ENCODE measurements at regions not wholly inside any gene's neighbourhood (a gene's known extent, or its start where the extent isn't known, plus 50 kb on each side); places are given as distances from the start of the nearest gene placed in this dataset.
A peak's percentile ranks its signal among the peaks of the same experiment; 100 is the strongest.

GRCh38 chr12:74334780-74335179 lies 202.9 kb upstream of the ATXN7L3B start:
- Histone ChIP-seq H3K4me1 (ENCODE audit: control insufficient read depth, insufficient read depth, low read length) (no peaks in the 10 kb centered on the region), H3K9me3 (replicated peaks; ENCODE audit: control insufficient read depth, low read depth, low read length) (no peaks in the 10 kb centered on the region), H3K27ac (ENCODE audit: low read length) (no peak overlapping the region), H3K27me3 (ENCODE audit: control insufficient read depth, insufficient read depth, low read length) (no peaks in the 10 kb centered on the region), H3K4me3 (ENCODE audit: low read length) (no peak overlapping the region), H3K36me3 (ENCODE audit: control insufficient read depth, insufficient read depth, low read length) (no peaks in the 10 kb centered on the region)
- no peak for DNase-seq

- DNase-seq = no peak
- no peak overlapping the region for H3K4me3 ChIP-seq (ENCODE audit: low read length)
- no peaks in the 10 kb centered on the region for H3K9me3 ChIP-seq (replicated peaks; ENCODE audit: control insufficient read depth, low read depth, low read length)
- WGBS (ENCODE audit: insufficient coverage) = no CpG with 5 or more reads among the region's 1 CpG
- H3K36me3 ChIP-seq (ENCODE audit: control insufficient read depth, insufficient read depth, low read length) = no peaks in the 10 kb centered on the region
- H3K27me3 ChIP-seq (ENCODE audit: control insufficient read depth, insufficient read depth, low read length) = no peaks in the 10 kb centered on the region
- H3K27ac ChIP-seq (ENCODE audit: low read length) = no peak overlapping the region
- no peaks in the 10 kb centered on the region for H3K4me1 ChIP-seq (ENCODE audit: control insufficient read depth, insufficient read depth, low read length)
Measured at GRCh38 chr12:74337951-74338350, 199.7 kb upstream of the ATXN7L3B start.

- Histone ChIP-seq H3K9me3 (replicated peaks; ENCODE audit: control insufficient read depth, low read depth, low read length) (no peaks in the 10 kb centered on the region), H3K27ac (ENCODE audit: low read length) (no peak overlapping the region), H3K27me3 (ENCODE audit: control insufficient read depth, insufficient read depth, low read length) (no peaks in the 10 kb centered on the region), H3K36me3 (ENCODE audit: control insufficient read depth, insufficient read depth, low read length) (no peaks in the 10 kb centered on the region), H3K4me3 (ENCODE audit: low read length) (no peak overlapping the region), H3K4me1 (ENCODE audit: control insufficient read depth, insufficient read depth, low read length) (no peaks in the 10 kb centered on the region)
- WGBS (ENCODE audit: insufficient coverage) = no CpG with 5 or more reads among the region's 2 CpGs
- DNase-seq = no peak
Measured at GRCh38 chr12:74339211-74339610, 198.4 kb upstream of the ATXN7L3B start.

- no CpG with 5 or more reads among the region's 3 CpGs for WGBS (ENCODE audit: insufficient coverage)
- Histone ChIP-seq H3K27me3 (ENCODE audit: control insufficient read depth, insufficient read depth, low read length) (no peaks in the 10 kb centered on the region), H3K4me1 (ENCODE audit: control insufficient read depth, insufficient read depth, low read length) (no peaks in the 10 kb centered on the region), H3K27ac (ENCODE audit: low read length) (no peak overlapping the region), H3K9me3 (replicated peaks; ENCODE audit: control insufficient read depth, low read depth, low read length) (no peaks in the 10 kb centered on the region), H3K36me3 (ENCODE audit: control insufficient read depth, insufficient read depth, low read length) (no peaks in the 10 kb centered on the region), H3K4me3 (ENCODE audit: low read length) (no peak overlapping the region)
- DNase-seq = peak; percentile 22
Measured at GRCh38 chr12:74349925-74350324, 187.7 kb upstream of the ATXN7L3B start.

- WGBS (ENCODE audit: insufficient coverage) = 79% methylated on average over 5 of the region's 6 CpGs
- no peak overlapping the region for H3K27ac ChIP-seq (ENCODE audit: low read length)
- no peak overlapping the region for H3K4me3 ChIP-seq (ENCODE audit: low read length)
- H3K36me3 ChIP-seq (ENCODE audit: control insufficient read depth, insufficient read depth, low read length) = no peaks in the 10 kb centered on the region
- no peaks in the 10 kb centered on the region for H3K4me1 ChIP-seq (ENCODE audit: control insufficient read depth, insufficient read depth, low read length)
- H3K9me3 ChIP-seq (replicated peaks; ENCODE audit: control insufficient read depth, low read depth, low read length) = no peaks in the 10 kb centered on the region
- peak; percentile 10 for DNase-seq
- no peaks in the 10 kb centered on the region for H3K27me3 ChIP-seq (ENCODE audit: control insufficient read depth, insufficient read depth, low read length)
Measured at GRCh38 chr12:74365178-74365964, 172.3 kb upstream of the ATXN7L3B start.

GRCh38 chr12:74370608-74371216 lies 166.9 kb upstream of the ATXN7L3B start:
- WGBS (ENCODE audit: insufficient coverage) = no CpG with 5 or more reads among the region's 2 CpGs
- H3K27me3 ChIP-seq (ENCODE audit: control insufficient read depth, insufficient read depth, low read length) = no peaks in the 10 kb centered on the region
- H3K9me3 ChIP-seq (replicated peaks; ENCODE audit: control insufficient read depth, low read depth, low read length) = no peaks in the 10 kb centered on the region
- H3K27ac ChIP-seq (ENCODE audit: low read length) = no peak overlapping the region
- H3K4me3 ChIP-seq (ENCODE audit: low read length) = no peak overlapping the region
- no peaks in the 10 kb centered on the region for H3K36me3 ChIP-seq (ENCODE audit: control insufficient read depth, insufficient read depth, low read length)
- DNase-seq = peak; percentile 3
- H3K4me1 ChIP-seq (ENCODE audit: control insufficient read depth, insufficient read depth, low read length) = no peaks in the 10 kb centered on the region

- Histone ChIP-seq H3K36me3 (ENCODE audit: control insufficient read depth, insufficient read depth, low read length) (no peaks in the 10 kb centered on the region), H3K4me3 (ENCODE audit: low read length) (no peak overlapping the region), H3K4me1 (ENCODE audit: control insufficient read depth, insufficient read depth, low read length) (no peaks in the 10 kb centered on the region), H3K27me3 (ENCODE audit: control insufficient read depth, insufficient read depth, low read length) (no peaks in the 10 kb centered on the region), H3K9me3 (replicated peaks; ENCODE audit: control insufficient read depth, low read depth, low read length) (no peaks in the 10 kb centered on the region), H3K27ac (ENCODE audit: low read length) (no peak overlapping the region)
- no CpG with 5 or more reads among the region's 5 CpGs for WGBS (ENCODE audit: insufficient coverage)
- DNase-seq = no peak
Measured at GRCh38 chr12:74379114-74379513, 158.5 kb upstream of the ATXN7L3B start.

- no peak overlapping the region for H3K27ac ChIP-seq (ENCODE audit: low read length)
- H3K4me1 ChIP-seq (ENCODE audit: control insufficient read depth, insufficient read depth, low read length) = no peaks in the 10 kb centered on the region
- no peaks in the 10 kb centered on the region for H3K9me3 ChIP-seq (replicated peaks; ENCODE audit: control insufficient read depth, low read depth, low read length)
- H3K4me3 ChIP-seq (ENCODE audit: low read length) = no peak overlapping the region
- H3K36me3 ChIP-seq (ENCODE audit: control insufficient read depth, insufficient read depth, low read length) = no peaks in the 10 kb centered on the region
- no CpG with 5 or more reads among the region's 2 CpGs for WGBS (ENCODE audit: insufficient coverage)
- peak; percentile 69 for DNase-seq
- no peaks in the 10 kb centered on the region for H3K27me3 ChIP-seq (ENCODE audit: control insufficient read depth, insufficient read depth, low read length)
Measured at GRCh38 chr12:74381958-74382357, 155.7 kb upstream of the ATXN7L3B start.

- H3K27me3 ChIP-seq (ENCODE audit: control insufficient read depth, insufficient read depth, low read length) = no peaks in the 10 kb centered on the region
- no peaks in the 10 kb centered on the region for H3K9me3 ChIP-seq (replicated peaks; ENCODE audit: control insufficient read depth, low read depth, low read length)
- H3K27ac ChIP-seq (ENCODE audit: low read length) = no peak overlapping the region
- no peak for DNase-seq
- no peaks in the 10 kb centered on the region for H3K4me1 ChIP-seq (ENCODE audit: control insufficient read depth, insufficient read depth, low read length)
- H3K4me3 ChIP-seq (ENCODE audit: low read length) = no peak overlapping the region
- H3K36me3 ChIP-seq (ENCODE audit: control insufficient read depth, insufficient read depth, low read length) = no peaks in the 10 kb centered on the region
Measured at GRCh38 chr12:74382983-74383382, 154.7 kb upstream of the ATXN7L3B start.

GRCh38 chr12:74391283-74391682 lies 146.4 kb upstream of the ATXN7L3B start:
- Histone ChIP-seq H3K4me3 (ENCODE audit: low read length) (no peak overlapping the region), H3K27ac (ENCODE audit: low read length) (no peak overlapping the region), H3K9me3 (replicated peaks; ENCODE audit: control insufficient read depth, low read depth, low read length) (peaks cover 8% of the 10 kb centered on the region), H3K27me3 (ENCODE audit: control insufficient read depth, insufficient read depth, low read length) (no peaks in the 10 kb centered on the region), H3K4me1 (ENCODE audit: control insufficient read depth, insufficient read depth, low read length) (no peaks in the 10 kb centered on the region), H3K36me3 (ENCODE audit: control insufficient read depth, insufficient read depth, low read length) (no peaks in the 10 kb centered on the region)
- WGBS (ENCODE audit: insufficient coverage) = 84% methylated on average over 5 of the region's 7 CpGs
- DNase-seq = no peak
